ENCODE measurements at regions not wholly inside any gene's neighbourhood (a gene's known extent, or its start where the extent isn't known, plus 50 kb on each side); places are given as distances from the start of the nearest gene placed in this dataset.
"Not testable (repeated sequence)": the region's sequence is repeated elsewhere in the genome, so short reads cannot be mapped to it uniquely, and the experiment has no call there.

GRCh38 chr5:86127696-86128095, 490.0 kb upstream of the COX7C start:
- no peaks in the 10 kb centered on the region for H3K9me3 Mint-ChIP-seq
- no peaks in the 10 kb centered on the region for H3K36me3 Mint-ChIP-seq (ENCODE audit: low read depth)
- ATAC-seq (no peak), DNase-seq (no peak)
- no peaks in the 10 kb centered on the region for H3K27me3 Mint-ChIP-seq
- no peak overlapping the region for H3K4me3 Mint-ChIP-seq
- no peaks in the 10 kb centered on the region for H3K4me1 Mint-ChIP-seq
- H3K27ac Mint-ChIP-seq: no peak overlapping the region

- no peaks in the 10 kb centered on the region for H3K4me1 Mint-ChIP-seq
- ATAC-seq (no peak), DNase-seq (no peak)
- no peak overlapping the region for H3K4me3 Mint-ChIP-seq
- no peaks in the 10 kb centered on the region for H3K27me3 Mint-ChIP-seq
- H3K9me3 Mint-ChIP-seq: no peaks in the 10 kb centered on the region
- no peak overlapping the region for H3K27ac Mint-ChIP-seq
- no peaks in the 10 kb centered on the region for H3K36me3 Mint-ChIP-seq (ENCODE audit: low read depth)
Observed at GRCh38 chr5:86129009-86129408, 488.7 kb upstream of the COX7C start.

- ATAC-seq (no peak), DNase-seq (no peak)
- H3K27ac Mint-ChIP-seq: no peak overlapping the region
Observed at GRCh38 chr5:86137297-86137696, 480.4 kb upstream of the COX7C start.

GRCh38 chr5:86143837-86144236, 473.9 kb upstream of the COX7C start:
- Mint-ChIP-seq H3K27ac (no peak overlapping the region), H3K4me3 (no peak overlapping the region), H3K4me1 (no peaks in the 10 kb centered on the region), H3K9me3 (peaks cover 4% of the 10 kb centered on the region), H3K27me3 (no peaks in the 10 kb centered on the region), H3K36me3 (ENCODE audit: low read depth) (no peaks in the 10 kb centered on the region)
- no peak for ATAC-seq
- no peak for DNase-seq

More at GRCh38 chr5:86137297-86137696, 480.4 kb upstream of the COX7C start:
- Mint-ChIP-seq H3K27me3 (no peaks in the 10 kb centered on the region), H3K36me3 (ENCODE audit: low read depth) (no peaks in the 10 kb centered on the region), H3K4me1 (no peaks in the 10 kb centered on the region), H3K9me3 (no peaks in the 10 kb centered on the region), H3K4me3 (no peak overlapping the region)

GRCh38 chr5:86152988-86153560, 464.7 kb upstream of the COX7C start:
- Mint-ChIP-seq H3K9me3 (no peaks in the 10 kb centered on the region), H3K4me3 (no peak overlapping the region), H3K36me3 (ENCODE audit: low read depth) (no peaks in the 10 kb centered on the region), H3K4me1 (no peaks in the 10 kb centered on the region), H3K27me3 (no peaks in the 10 kb centered on the region), H3K27ac (no peak overlapping the region)
- no peak for DNase-seq
- ATAC-seq: no peak

GRCh38 chr5:86155796-86156195, 461.9 kb upstream of the COX7C start:
- Mint-ChIP-seq H3K27ac (no peak overlapping the region), H3K9me3 (no peaks in the 10 kb centered on the region)

GRCh38 chr5:86170194-86170593, 447.5 kb upstream of the COX7C start:
- H3K4me3 Mint-ChIP-seq: no peak overlapping the region

More at GRCh38 chr5:86155796-86156195, 461.9 kb upstream of the COX7C start:
- no peaks in the 10 kb centered on the region for H3K36me3 Mint-ChIP-seq (ENCODE audit: low read depth)
- no peaks in the 10 kb centered on the region for H3K4me1 Mint-ChIP-seq
- no peak overlapping the region for H3K4me3 Mint-ChIP-seq
- H3K27me3 Mint-ChIP-seq: no peaks in the 10 kb centered on the region
- no peak for ATAC-seq
- DNase-seq: no peak

GRCh38 chr5:86175224-86175623, 442.5 kb upstream of the COX7C start:
- no peaks in the 10 kb centered on the region for H3K9me3 Mint-ChIP-seq
- H3K4me3 Mint-ChIP-seq: no peak overlapping the region
- H3K27ac Mint-ChIP-seq: no peak overlapping the region
- DNase-seq: no peak
- H3K4me1 Mint-ChIP-seq: no peaks in the 10 kb centered on the region
- no peaks in the 10 kb centered on the region for H3K36me3 Mint-ChIP-seq (ENCODE audit: low read depth)
- H3K27me3 Mint-ChIP-seq: no peaks in the 10 kb centered on the region
- ATAC-seq: peak; percentile 59

More at GRCh38 chr5:86170194-86170593, 447.5 kb upstream of the COX7C start:
- H3K27me3 Mint-ChIP-seq: no peaks in the 10 kb centered on the region
- H3K27ac Mint-ChIP-seq: no peak overlapping the region
- ATAC-seq (no peak), DNase-seq (no peak)
- peaks cover 4% of the 10 kb centered on the region for H3K9me3 Mint-ChIP-seq
- no peaks in the 10 kb centered on the region for H3K36me3 Mint-ChIP-seq (ENCODE audit: low read depth)
- no peaks in the 10 kb centered on the region for H3K4me1 Mint-ChIP-seq

- ATAC-seq: no peak
- no peaks in the 10 kb centered on the region for H3K36me3 Mint-ChIP-seq (ENCODE audit: low read depth)
- no peak for DNase-seq
Observed at GRCh38 chr5:86199287-86199686, 418.5 kb upstream of the COX7C start.

GRCh38 chr5:86228147-86228546, 389.6 kb upstream of the COX7C start:
- H3K4me3 Mint-ChIP-seq: no peak overlapping the region
- H3K27me3 Mint-ChIP-seq: no peaks in the 10 kb centered on the region
- H3K36me3 Mint-ChIP-seq (ENCODE audit: low read depth): no peaks in the 10 kb centered on the region
- no peaks in the 10 kb centered on the region for H3K4me1 Mint-ChIP-seq
- peaks cover 12% of the 10 kb centered on the region for H3K9me3 Mint-ChIP-seq
- DNase-seq (no peak), ATAC-seq (no peak)
- H3K27ac Mint-ChIP-seq: no peak overlapping the region

More at GRCh38 chr5:86199287-86199686, 418.5 kb upstream of the COX7C start:
- Mint-ChIP-seq H3K27ac (no peak overlapping the region), H3K9me3 (no peaks in the 10 kb centered on the region), H3K4me1 (no peaks in the 10 kb centered on the region), H3K27me3 (no peaks in the 10 kb centered on the region), H3K4me3 (no peak overlapping the region)

GRCh38 chr5:86232246-86232645, 385.5 kb upstream of the COX7C start:
- Mint-ChIP-seq H3K27ac (no peak overlapping the region), H3K4me1 (no peaks in the 10 kb centered on the region), H3K9me3 (no peaks in the 10 kb centered on the region), H3K36me3 (ENCODE audit: low read depth) (no peaks in the 10 kb centered on the region), H3K4me3 (no peak overlapping the region), H3K27me3 (no peaks in the 10 kb centered on the region)
- ATAC-seq (no peak), DNase-seq (no peak)

- no peaks in the 10 kb centered on the region for H3K36me3 Mint-ChIP-seq (ENCODE audit: low read depth)
- H3K27ac Mint-ChIP-seq: no peak overlapping the region
- H3K27me3 Mint-ChIP-seq: no peaks in the 10 kb centered on the region
- H3K4me1 Mint-ChIP-seq: no peaks in the 10 kb centered on the region
- DNase-seq (no peak), ATAC-seq (no peak)
- peaks cover 2% of the 10 kb centered on the region for H3K9me3 Mint-ChIP-seq
- no peak overlapping the region for H3K4me3 Mint-ChIP-seq
Observed at GRCh38 chr5:86244153-86244552, 373.6 kb upstream of the COX7C start.

GRCh38 chr5:86257871-86258270, 359.9 kb upstream of the COX7C start:
- H3K4me3 Mint-ChIP-seq: no peak overlapping the region
- no peak for DNase-seq
- no peaks in the 10 kb centered on the region for H3K36me3 Mint-ChIP-seq (ENCODE audit: low read depth)
- no peaks in the 10 kb centered on the region for H3K27me3 Mint-ChIP-seq
- peaks cover 5% of the 10 kb centered on the region for H3K9me3 Mint-ChIP-seq
- H3K27ac Mint-ChIP-seq: no peak overlapping the region
- H3K4me1 Mint-ChIP-seq: no peaks in the 10 kb centered on the region
- no peak for ATAC-seq

- H3K4me1 Mint-ChIP-seq; H3K27ac Mint-ChIP-seq; H3K4me3 Mint-ChIP-seq; DNase-seq; H3K9me3 Mint-ChIP-seq; H3K36me3 Mint-ChIP-seq (ENCODE audit: low read depth); H3K27me3 Mint-ChIP-seq: not testable (repeated sequence)
- peak; percentile 76 for ATAC-seq
Observed at GRCh38 chr5:86284400-86285190, 333.1 kb upstream of the COX7C start.

- not testable (repeated sequence) for H3K27ac Mint-ChIP-seq; H3K27me3 Mint-ChIP-seq; H3K4me3 Mint-ChIP-seq; ATAC-seq; H3K9me3 Mint-ChIP-seq; H3K36me3 Mint-ChIP-seq (ENCODE audit: low read depth); DNase-seq; H3K4me1 Mint-ChIP-seq
Observed at GRCh38 chr5:86287437-86287836, 330.3 kb upstream of the COX7C start.
